Neural cell (in vitro differentiated cells): ENCODE measurements at regions not wholly inside any gene's neighbourhood (a gene's known extent, or its start where the extent isn't known, plus 50 kb on each side); places are given as distances from the start of the nearest gene placed in this dataset.

Experiments used
- CTCF ChIP-seq: fragments of 450-650 bp; IDR thresholded peaks from 2 replicates; pipeline ENCODE4 v1.5.1; 2014; ENCODE audit warnings: antibody characterized with exemption, mild to moderate bottlenecking, moderate library complexity; ENCODE audit not compliant: poor library complexity, severe bottlenecking
- EP300 ChIP-seq: fragments of 450-650 bp; conservative IDR thresholded peaks from 2 replicates; pipeline ENCODE4 v1.6.1; 2014; ENCODE audit warnings: antibody characterized with exemption, mild to moderate bottlenecking, moderate library complexity; ENCODE audit not compliant: poor library complexity, severe bottlenecking
- EZH2 ChIP-seq: fragments of 200-600, 300-800 bp; shearing (Covaris generic), sonication (generic); IDR thresholded peaks from 2 replicates; pipeline ENCODE4 v1.6.1; 2014; ENCODE audit warnings: antibody characterized with exemption, low read length, borderline replicate concordance, mild to moderate bottlenecking; ENCODE audit not compliant: insufficient read depth, poor library complexity, severe bottlenecking
- REST ChIP-seq: IDR thresholded peaks from 2 replicates; pipeline ENCODE4 v1.6.1; 2012; ENCODE audit warnings: borderline replicate concordance
- SMC3 ChIP-seq: fragments of 450-650 bp; conservative IDR thresholded peaks from 2 replicates; pipeline ENCODE4 v1.6.1; 2014; ENCODE audit warnings: antibody characterized with exemption, mild to moderate bottlenecking, moderate library complexity; ENCODE audit not compliant: poor library complexity
- TAF1 ChIP-seq: IDR thresholded peaks from 2 replicates; pipeline ENCODE4 v1.6.1; 2012; ENCODE audit warnings: low read depth

- no peak for TF ChIP-seq REST
- no peak for TF ChIP-seq CTCF
- no peak for TF ChIP-seq EZH2
- no peak for TF ChIP-seq SMC3
- TF ChIP-seq EP300 = no peak
- no peak for TF ChIP-seq TAF1
Measured at GRCh38 chr14:66081594-66082376, 404.4 kb upstream of the CCDC196 start.
